ENCODE measurements at regions not wholly inside any gene's neighbourhood (a gene's known extent, or its start where the extent isn't known, plus 50 kb on each side); places are given as distances from the start of the nearest gene placed in this dataset.

DNA sequence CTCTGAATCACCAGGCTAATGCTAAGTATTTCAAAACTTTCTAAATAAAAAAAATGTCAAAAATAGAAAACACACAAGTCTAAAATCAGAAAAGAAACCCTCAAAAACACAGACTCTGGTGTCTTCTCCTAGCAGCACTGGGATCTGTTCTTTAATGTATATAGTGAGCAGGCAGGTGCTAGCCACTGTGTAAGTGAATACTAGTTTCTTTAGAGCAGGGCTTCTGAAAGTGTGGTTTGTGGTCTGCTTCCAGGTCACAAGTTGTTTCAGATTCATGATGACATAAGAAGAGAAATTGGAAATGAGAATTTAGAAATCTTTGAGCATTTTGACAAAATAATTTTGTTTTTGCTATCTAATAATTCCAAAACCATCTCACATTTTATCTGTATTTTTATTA, 763.1 kb downstream of the USP25 start:
- DNase-seq (no peak), ATAC-seq (no peak)
- H3K4me1 ChIP-seq (ENCODE audit: low read depth), result no peaks in the 10 kb centered on the region
- H3K36me3 ChIP-seq (ENCODE audit: low read depth), result no peaks in the 10 kb centered on the region
- no peak overlapping the region for H3K4me3 ChIP-seq
- TF ChIP-seq, protein P1, sequence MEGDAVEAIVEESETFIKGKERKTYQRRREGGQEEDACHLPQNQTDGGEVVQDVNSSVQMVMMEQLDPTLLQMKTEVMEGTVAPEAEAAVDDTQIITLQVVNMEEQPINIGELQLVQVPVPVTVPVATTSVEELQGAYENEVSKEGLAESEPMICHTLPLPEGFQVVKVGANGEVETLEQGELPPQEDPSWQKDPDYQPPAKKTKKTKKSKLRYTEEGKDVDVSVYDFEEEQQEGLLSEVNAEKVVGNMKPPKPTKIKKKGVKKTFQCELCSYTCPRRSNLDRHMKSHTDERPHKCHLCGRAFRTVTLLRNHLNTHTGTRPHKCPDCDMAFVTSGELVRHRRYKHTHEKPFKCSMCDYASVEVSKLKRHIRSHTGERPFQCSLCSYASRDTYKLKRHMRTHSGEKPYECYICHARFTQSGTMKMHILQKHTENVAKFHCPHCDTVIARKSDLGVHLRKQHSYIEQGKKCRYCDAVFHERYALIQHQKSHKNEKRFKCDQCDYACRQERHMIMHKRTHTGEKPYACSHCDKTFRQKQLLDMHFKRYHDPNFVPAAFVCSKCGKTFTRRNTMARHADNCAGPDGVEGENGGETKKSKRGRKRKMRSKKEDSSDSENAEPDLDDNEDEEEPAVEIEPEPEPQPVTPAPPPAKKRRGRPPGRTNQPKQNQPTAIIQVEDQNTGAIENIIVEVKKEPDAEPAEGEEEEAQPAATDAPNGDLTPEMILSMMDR (IDR thresholded peaks at IDR 0.05), result no peak
- intact Hi-C loops (cut with DNase I, micrococcal nuclease), result no loop called here
- H3K9me3 ChIP-seq, result peaks cover 2% of the 10 kb centered on the region

DNA sequence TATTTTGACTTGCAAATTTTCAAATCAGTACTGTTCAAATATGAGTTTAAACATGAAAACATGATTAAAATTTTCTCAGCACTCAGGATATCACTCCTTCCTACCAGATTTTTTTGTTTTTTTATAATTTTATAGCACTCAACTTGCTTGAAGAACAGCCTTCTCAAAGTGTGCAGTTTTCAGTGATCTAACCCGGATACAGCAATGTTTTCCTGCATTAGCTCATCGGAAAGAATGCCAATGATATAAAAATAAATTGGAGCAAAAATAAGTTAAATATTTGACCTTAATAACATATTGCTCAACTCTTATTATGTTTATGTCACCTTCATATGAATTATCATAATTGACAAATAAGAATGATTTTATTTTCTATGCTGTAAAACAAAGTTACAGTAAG, 766.8 kb downstream of the USP25 start:
- no peak overlapping the region for H3K4me3 ChIP-seq
- no peaks in the 10 kb centered on the region for H3K36me3 ChIP-seq (ENCODE audit: low read depth)
- DNase-seq, result no peak
- peaks cover 2% of the 10 kb centered on the region for H3K9me3 ChIP-seq
- TF ChIP-seq, protein P1 (IDR thresholded peaks at IDR 0.05), result no peak
- intact Hi-C loops (cut with DNase I, micrococcal nuclease), result no loop called here
- ATAC-seq, result no peak
- no peaks in the 10 kb centered on the region for H3K4me1 ChIP-seq (ENCODE audit: low read depth)

DNA sequence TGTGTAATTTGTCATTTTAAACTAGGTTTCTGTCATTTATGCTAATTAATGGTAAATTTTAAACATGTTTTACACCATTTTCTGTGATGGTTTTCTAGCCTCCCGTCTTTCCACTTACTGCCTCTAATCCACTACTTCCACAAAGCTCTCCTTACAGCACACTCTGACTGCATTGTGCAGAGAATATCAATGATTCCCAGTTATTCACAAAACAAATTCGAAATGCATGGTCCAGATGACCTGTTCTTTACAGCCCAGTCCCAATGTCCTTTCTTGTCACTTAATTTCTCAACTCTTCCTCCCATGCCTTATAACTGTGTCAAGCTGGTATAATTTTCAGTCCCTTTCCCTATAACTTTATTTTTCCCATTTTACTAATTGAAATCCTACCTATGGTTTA, 770.5 kb downstream of the USP25 start:
- TF ChIP-seq, protein P1 (IDR thresholded peaks at IDR 0.05), result no peak
- intact Hi-C loops (cut with DNase I, micrococcal nuclease), result no loop called here
- no peak for DNase-seq
- H3K4me3 ChIP-seq, result no peak overlapping the region
- H3K4me1 ChIP-seq (ENCODE audit: low read depth), result no peaks in the 10 kb centered on the region
- H3K9me3 ChIP-seq, result no peaks in the 10 kb centered on the region
- no peak for ATAC-seq
- no peaks in the 10 kb centered on the region for H3K36me3 ChIP-seq (ENCODE audit: low read depth)

DNA sequence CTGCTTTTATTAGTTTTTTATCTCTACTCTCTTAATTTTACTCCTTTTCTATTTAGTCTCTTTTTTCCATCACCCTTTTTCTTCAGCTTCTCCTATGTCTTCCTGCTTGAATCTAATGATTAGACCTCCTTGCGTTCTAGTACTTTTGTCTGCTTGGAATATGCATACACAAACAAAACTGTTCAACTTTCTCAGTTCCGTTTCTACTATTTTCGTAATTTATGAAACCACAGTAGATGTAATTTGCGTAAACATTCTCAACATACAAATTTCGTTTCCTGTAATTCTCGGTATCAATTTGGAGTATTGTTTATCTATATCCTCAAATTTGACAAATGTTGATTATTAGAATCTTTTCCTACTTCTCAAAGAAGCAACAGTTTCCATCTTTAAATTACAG, 772.5 kb downstream of the USP25 start:
- H3K36me3 ChIP-seq (ENCODE audit: low read depth), result no peaks in the 10 kb centered on the region
- TF ChIP-seq, protein P1 (IDR thresholded peaks at IDR 0.05), result no peak
- H3K4me3 ChIP-seq, result no peak overlapping the region
- intact Hi-C loops (cut with DNase I, micrococcal nuclease), result no loop called here
- ATAC-seq (no peak), DNase-seq (no peak)
- H3K9me3 ChIP-seq, result no peaks in the 10 kb centered on the region
- H3K4me1 ChIP-seq (ENCODE audit: low read depth), result no peaks in the 10 kb centered on the region

DNA sequence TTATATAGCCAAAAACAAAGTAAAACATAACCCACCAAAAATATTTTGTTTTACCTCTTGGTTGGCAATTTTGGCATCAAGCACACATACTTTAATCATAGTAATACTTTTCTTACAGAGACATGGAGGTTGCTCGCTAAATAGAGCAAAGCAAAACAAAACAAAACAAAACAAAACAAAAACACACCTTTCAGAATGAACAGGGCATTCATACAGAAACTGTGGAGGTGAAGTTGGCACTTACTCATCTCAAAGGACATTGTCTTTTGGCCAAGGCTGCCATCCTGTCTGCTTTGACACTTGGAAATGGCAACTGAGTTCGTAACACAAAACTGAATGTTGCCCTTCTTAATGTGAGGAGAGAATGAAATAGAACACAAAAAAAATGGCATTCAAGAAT, 773.1 kb downstream of the USP25 start:
- H3K4me3 ChIP-seq, result no peak overlapping the region
- no peaks in the 10 kb centered on the region for H3K9me3 ChIP-seq
- DNase-seq (no peak), ATAC-seq (no peak)
- H3K36me3 ChIP-seq (ENCODE audit: low read depth), result no peaks in the 10 kb centered on the region
- TF ChIP-seq, protein P1 (IDR thresholded peaks at IDR 0.05), result no peak
- intact Hi-C loops (cut with DNase I, micrococcal nuclease), result no loop called here
- H3K4me1 ChIP-seq (ENCODE audit: low read depth), result no peaks in the 10 kb centered on the region

DNA sequence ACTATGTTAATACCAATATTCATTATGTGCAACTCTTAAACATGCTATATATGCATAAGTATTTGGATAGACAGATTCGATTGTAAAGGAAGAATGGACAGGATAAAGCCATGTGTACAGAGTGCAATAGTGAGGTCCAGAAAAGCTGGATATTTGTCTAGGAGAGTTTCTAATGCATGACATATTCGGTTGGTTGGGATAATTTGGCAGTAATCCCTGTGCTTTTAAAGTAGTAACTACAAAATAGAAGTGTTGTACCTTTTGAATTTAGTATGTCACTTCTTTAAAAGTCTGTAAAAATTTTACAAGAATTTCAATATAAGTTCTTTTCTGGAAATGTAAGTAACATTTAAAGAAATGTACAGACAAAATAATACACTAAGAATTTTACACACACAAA, 774.5 kb downstream of the USP25 start:
- Histone ChIP-seq H3K4me3 (no peak overlapping the region), H3K36me3 (ENCODE audit: low read depth) (no peaks in the 10 kb centered on the region), H3K9me3 (no peaks in the 10 kb centered on the region), H3K4me1 (ENCODE audit: low read depth) (no peaks in the 10 kb centered on the region)
- DNase-seq (no peak), ATAC-seq (no peak)
- TF ChIP-seq, protein P1 (IDR thresholded peaks at IDR 0.05), result no peak
- intact Hi-C loops (cut with DNase I, micrococcal nuclease), result no loop called here

All from mucosa of descending colon (tissue), 3 donors.